ENCODE measurements at regions not wholly inside any gene's neighbourhood (a gene's known extent, or its start where the extent isn't known, plus 50 kb on each side); places are given as distances from the start of the nearest gene placed in this dataset.

DNA sequence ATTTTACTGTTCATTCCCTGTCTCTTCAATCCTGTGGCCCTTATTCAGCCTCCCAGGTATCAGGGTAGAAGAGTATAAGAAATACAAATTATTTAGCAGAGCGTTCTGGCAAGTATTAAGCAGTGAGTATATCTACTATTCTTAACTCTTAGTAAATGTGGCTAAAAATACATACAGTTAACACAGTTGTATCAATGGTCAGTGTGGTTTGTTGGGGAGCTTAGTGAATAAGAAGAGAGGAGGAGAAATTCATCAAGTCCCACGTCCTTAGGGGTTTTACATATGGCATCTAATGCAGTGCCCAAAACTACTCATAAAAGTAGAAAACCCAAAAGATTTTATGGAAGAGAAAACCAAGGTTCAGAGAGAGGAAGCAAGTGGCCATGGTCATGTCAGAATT lies 691.0 kb upstream of the SGCG start:
- no peak overlapping the region for H3K9ac ChIP-seq (ENCODE audit: extremely low read depth, low read length, poor library complexity, severe bottlenecking)
- H3K9me3 Mint-ChIP-seq, result no peaks in the 10 kb centered on the region
- H3K36me3 Mint-ChIP-seq (ENCODE audit: low read depth), result no peaks in the 10 kb centered on the region
- no peaks in the 10 kb centered on the region for H3K27me3 Mint-ChIP-seq (ENCODE audit: insufficient read depth)
- H3K36me3 ChIP-seq (ENCODE audit: control insufficient read depth, insufficient read depth, low read length), result no peaks in the 10 kb centered on the region
- no peak overlapping the region for H3K4me3 ChIP-seq (ENCODE audit: low read length)
- no peak overlapping the region for H3K4me3 Mint-ChIP-seq
- peaks cover 3% of the 10 kb centered on the region for H3K4me1 ChIP-seq (ENCODE audit: control insufficient read depth, insufficient read depth, low read length)
- no peak overlapping the region for H3K27ac ChIP-seq (ENCODE audit: low read depth, low read length)
- no peaks in the 10 kb centered on the region for H3K27me3 ChIP-seq (ENCODE audit: control insufficient read depth, insufficient read depth, low read length, poor library complexity, severe bottlenecking)
- no peak overlapping the region for H3K27ac Mint-ChIP-seq
- no peaks in the 10 kb centered on the region for H3K9me3 ChIP-seq (ENCODE audit: control insufficient read depth, low read length)
- 85% methylated on average over 2 of the region's 2 CpGs; no CpG with 5 or more reads in 1 of the 2 experiments for WGBS, 2 experiments (ENCODE audit: insufficient coverage in 1 of 2, insufficient read length in 1 of 2)
- TF ChIP-seq, protein P1, sequence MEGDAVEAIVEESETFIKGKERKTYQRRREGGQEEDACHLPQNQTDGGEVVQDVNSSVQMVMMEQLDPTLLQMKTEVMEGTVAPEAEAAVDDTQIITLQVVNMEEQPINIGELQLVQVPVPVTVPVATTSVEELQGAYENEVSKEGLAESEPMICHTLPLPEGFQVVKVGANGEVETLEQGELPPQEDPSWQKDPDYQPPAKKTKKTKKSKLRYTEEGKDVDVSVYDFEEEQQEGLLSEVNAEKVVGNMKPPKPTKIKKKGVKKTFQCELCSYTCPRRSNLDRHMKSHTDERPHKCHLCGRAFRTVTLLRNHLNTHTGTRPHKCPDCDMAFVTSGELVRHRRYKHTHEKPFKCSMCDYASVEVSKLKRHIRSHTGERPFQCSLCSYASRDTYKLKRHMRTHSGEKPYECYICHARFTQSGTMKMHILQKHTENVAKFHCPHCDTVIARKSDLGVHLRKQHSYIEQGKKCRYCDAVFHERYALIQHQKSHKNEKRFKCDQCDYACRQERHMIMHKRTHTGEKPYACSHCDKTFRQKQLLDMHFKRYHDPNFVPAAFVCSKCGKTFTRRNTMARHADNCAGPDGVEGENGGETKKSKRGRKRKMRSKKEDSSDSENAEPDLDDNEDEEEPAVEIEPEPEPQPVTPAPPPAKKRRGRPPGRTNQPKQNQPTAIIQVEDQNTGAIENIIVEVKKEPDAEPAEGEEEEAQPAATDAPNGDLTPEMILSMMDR (conservative IDR thresholded peaks at IDR 0.05), result no peak
- DNase-seq, result no peak
- H3K4me1 Mint-ChIP-seq, result peaks cover 2% of the 10 kb centered on the region

DNA sequence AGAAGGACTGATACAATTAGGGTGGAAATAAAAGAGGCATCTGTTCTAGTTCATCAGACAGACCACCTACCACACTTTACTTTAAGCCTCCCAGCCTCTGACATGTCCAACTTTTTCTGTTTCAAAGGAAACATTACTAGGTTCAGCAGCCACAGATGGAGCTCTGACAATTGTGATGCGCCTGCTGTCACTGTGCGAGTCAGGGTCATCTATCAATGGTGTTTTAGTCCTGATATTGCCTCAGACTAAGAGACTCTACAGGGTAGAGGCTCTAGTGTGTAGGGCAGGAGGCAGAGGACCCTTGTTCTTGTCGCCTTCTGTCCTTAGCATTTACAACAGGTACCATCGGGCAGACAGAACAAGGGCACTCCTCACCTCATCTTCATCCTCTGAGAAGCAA lies 685.0 kb upstream of the SGCG start:
- H3K4me1 ChIP-seq (ENCODE audit: control insufficient read depth, insufficient read depth, low read length), result peaks cover 3% of the 10 kb centered on the region
- peaks cover 9% of the 10 kb centered on the region for H3K4me1 Mint-ChIP-seq
- 93 to 98% methylated on average over 2 to 4 of the region's 4 CpGs for WGBS, 2 experiments (ENCODE audit: insufficient coverage in 1 of 2, insufficient read length in 1 of 2)
- no peaks in the 10 kb centered on the region for H3K36me3 Mint-ChIP-seq (ENCODE audit: low read depth)
- H3K9me3 Mint-ChIP-seq, result no peaks in the 10 kb centered on the region
- H3K27ac Mint-ChIP-seq, result no peak overlapping the region
- DNase-seq, result no peak
- TF ChIP-seq, protein P1 (conservative IDR thresholded peaks at IDR 0.05), result no peak
- H3K27ac ChIP-seq (ENCODE audit: low read depth, low read length), result no peak overlapping the region
- H3K9ac ChIP-seq (ENCODE audit: extremely low read depth, low read length, poor library complexity, severe bottlenecking), result no peak overlapping the region
- H3K27me3 Mint-ChIP-seq (ENCODE audit: insufficient read depth), result no peaks in the 10 kb centered on the region
- H3K36me3 ChIP-seq (ENCODE audit: control insufficient read depth, insufficient read depth, low read length), result no peaks in the 10 kb centered on the region
- no peak overlapping the region for H3K4me3 Mint-ChIP-seq
- no peak overlapping the region for H3K4me3 ChIP-seq (ENCODE audit: low read length)
- no peaks in the 10 kb centered on the region for H3K9me3 ChIP-seq (ENCODE audit: control insufficient read depth, low read length)
- no peaks in the 10 kb centered on the region for H3K27me3 ChIP-seq (ENCODE audit: control insufficient read depth, insufficient read depth, low read length, poor library complexity, severe bottlenecking)

DNA sequence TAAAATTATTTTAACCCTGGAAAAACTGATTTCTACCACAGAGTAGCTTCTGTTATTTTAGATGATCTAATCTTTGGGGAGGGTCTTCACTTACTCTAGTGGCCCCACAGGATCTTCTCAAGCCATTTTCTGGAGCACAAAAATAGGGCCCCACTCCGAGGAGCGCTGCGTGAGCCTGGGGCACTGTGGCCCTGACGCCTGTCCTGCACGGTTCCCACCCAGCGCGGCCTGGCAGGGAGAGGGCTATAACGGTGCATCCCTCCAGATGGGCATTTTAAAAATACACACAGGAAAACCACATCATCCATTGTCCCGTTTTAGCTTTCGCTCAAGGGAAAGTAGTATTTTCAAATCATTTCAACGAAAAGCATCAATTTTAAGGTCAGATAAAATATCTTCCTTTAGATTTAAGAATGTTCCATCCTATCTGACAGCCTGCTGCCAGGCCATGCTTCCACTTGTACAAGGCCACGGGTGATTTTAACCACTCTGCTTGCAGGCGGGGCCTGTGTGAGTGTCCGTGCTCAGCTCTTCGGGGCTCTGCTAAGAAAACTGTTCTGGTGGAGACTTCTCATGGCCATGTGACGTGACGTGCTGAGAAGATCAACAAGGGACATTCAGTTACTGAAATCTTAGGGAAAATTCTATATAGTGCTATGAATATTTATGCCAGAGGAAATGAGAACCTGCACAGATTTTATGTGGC lies 683.8 kb upstream of the SGCG start:
- Mint-ChIP-seq H3K27me3 (ENCODE audit: insufficient read depth) (no peaks in the 10 kb centered on the region), H3K36me3 (ENCODE audit: low read depth) (no peaks in the 10 kb centered on the region), H3K4me3 (no peak overlapping the region), H3K9me3 (no peaks in the 10 kb centered on the region), H3K27ac (peak overlapping the region; percentile 41), H3K4me1 (peaks cover 9% of the 10 kb centered on the region)
- WGBS, 2 experiments (ENCODE audit: insufficient coverage in 1 of 2, insufficient read length in 1 of 2), result 93 to 100% methylated on average over 6 to 17 of the region's 17 CpGs
- H3K9me3 ChIP-seq (ENCODE audit: control insufficient read depth, low read length), result no peaks in the 10 kb centered on the region
- H3K36me3 ChIP-seq (ENCODE audit: control insufficient read depth, insufficient read depth, low read length), result no peaks in the 10 kb centered on the region
- TF ChIP-seq, protein P1 (conservative IDR thresholded peaks at IDR 0.05), result no peak
- no peak overlapping the region for H3K27ac ChIP-seq (ENCODE audit: low read depth, low read length)
- no peak overlapping the region for H3K4me3 ChIP-seq (ENCODE audit: low read length)
- peaks cover 3% of the 10 kb centered on the region for H3K4me1 ChIP-seq (ENCODE audit: control insufficient read depth, insufficient read depth, low read length)
- H3K9ac ChIP-seq (ENCODE audit: extremely low read depth, low read length, poor library complexity, severe bottlenecking), result no peak overlapping the region
- no peak for DNase-seq
- no peaks in the 10 kb centered on the region for H3K27me3 ChIP-seq (ENCODE audit: control insufficient read depth, insufficient read depth, low read length, poor library complexity, severe bottlenecking)
